ENCODE measurements at regions not wholly inside any gene's neighbourhood (a gene's known extent, or its start where the extent isn't known, plus 50 kb on each side); places are given as distances from the start of the nearest gene placed in this dataset.

- DNase-seq (no peak), ATAC-seq (no peak)
- H3K4me1 Mint-ChIP-seq, result no peaks in the 10 kb centered on the region
- no peaks in the 10 kb centered on the region for H3K9me3 ChIP-seq (ENCODE audit: control insufficient read depth, low read length, poor library complexity, severe bottlenecking)
- H3K4me3 Mint-ChIP-seq, result no peak overlapping the region
- peaks cover 37% of the 10 kb centered on the region for H3K27me3 Mint-ChIP-seq
- H3K27ac Mint-ChIP-seq, result no peak overlapping the region
- no peaks in the 10 kb centered on the region for H3K36me3 Mint-ChIP-seq (ENCODE audit: low read depth)
Measured at GRCh38 chr9:1743121-1743960, 271.8 kb upstream of the SMARCA2 start.

GRCh38 chr9:1745980-1746379 lies 269.2 kb upstream of the SMARCA2 start:
- H3K4me1 Mint-ChIP-seq, result no peaks in the 10 kb centered on the region
- ATAC-seq, result no peak

GRCh38 chr9:1747417-1747967 lies 267.7 kb upstream of the SMARCA2 start:
- ATAC-seq (no peak), DNase-seq (no peak)
- Mint-ChIP-seq H3K27me3 (peaks cover 36% of the 10 kb centered on the region), H3K27ac (no peak overlapping the region), H3K4me3 (no peak overlapping the region), H3K36me3 (ENCODE audit: low read depth) (no peaks in the 10 kb centered on the region), H3K4me1 (no peaks in the 10 kb centered on the region)
- H3K9me3 ChIP-seq (ENCODE audit: control insufficient read depth, low read length, poor library complexity, severe bottlenecking), result no peaks in the 10 kb centered on the region

More at GRCh38 chr9:1745980-1746379, 269.2 kb upstream of the SMARCA2 start:
- H3K9me3 ChIP-seq (ENCODE audit: control insufficient read depth, low read length, poor library complexity, severe bottlenecking), result no peaks in the 10 kb centered on the region
- Mint-ChIP-seq H3K27me3 (peaks cover 36% of the 10 kb centered on the region), H3K27ac (no peak overlapping the region), H3K4me3 (no peak overlapping the region), H3K36me3 (ENCODE audit: low read depth) (no peaks in the 10 kb centered on the region)
- no peak for DNase-seq

GRCh38 chr9:1748407-1748806 lies 266.7 kb upstream of the SMARCA2 start:
- Mint-ChIP-seq H3K27ac (no peak overlapping the region), H3K27me3 (peaks cover 33% of the 10 kb centered on the region), H3K4me1 (no peaks in the 10 kb centered on the region), H3K36me3 (ENCODE audit: low read depth) (no peaks in the 10 kb centered on the region), H3K4me3 (no peak overlapping the region)
- H3K9me3 ChIP-seq (ENCODE audit: control insufficient read depth, low read length, poor library complexity, severe bottlenecking), result no peaks in the 10 kb centered on the region
- DNase-seq (no peak), ATAC-seq (no peak)

GRCh38 chr9:1757186-1757585 lies 258.0 kb upstream of the SMARCA2 start:
- ATAC-seq (no peak), DNase-seq (no peak)
- Mint-ChIP-seq H3K36me3 (ENCODE audit: low read depth) (no peaks in the 10 kb centered on the region), H3K27ac (no peak overlapping the region), H3K4me1 (no peaks in the 10 kb centered on the region), H3K4me3 (no peak overlapping the region), H3K27me3 (peaks cover 7% of the 10 kb centered on the region)
- H3K9me3 ChIP-seq (ENCODE audit: control insufficient read depth, low read length, poor library complexity, severe bottlenecking), result no peaks in the 10 kb centered on the region

- Mint-ChIP-seq H3K36me3 (ENCODE audit: low read depth) (no peaks in the 10 kb centered on the region), H3K27ac (no peak overlapping the region), H3K4me1 (peaks cover 2% of the 10 kb centered on the region), H3K4me3 (no peak overlapping the region), H3K27me3 (peaks cover 11% of the 10 kb centered on the region)
- ATAC-seq (no peak), DNase-seq (no peak)
- no peaks in the 10 kb centered on the region for H3K9me3 ChIP-seq (ENCODE audit: control insufficient read depth, low read length, poor library complexity, severe bottlenecking)
Measured at GRCh38 chr9:1759009-1759408, 256.1 kb upstream of the SMARCA2 start.

- Mint-ChIP-seq H3K27me3 (peaks cover 19% of the 10 kb centered on the region), H3K27ac (no peak overlapping the region), H3K4me1 (peaks cover 2% of the 10 kb centered on the region), H3K4me3 (no peak overlapping the region), H3K36me3 (ENCODE audit: low read depth) (no peaks in the 10 kb centered on the region)
- H3K9me3 ChIP-seq (ENCODE audit: control insufficient read depth, low read length, poor library complexity, severe bottlenecking), result no peaks in the 10 kb centered on the region
- DNase-seq, result no peak
- ATAC-seq, result no peak
Measured at GRCh38 chr9:1759771-1760300, 255.3 kb upstream of the SMARCA2 start.

- Mint-ChIP-seq H3K4me1 (peaks cover 2% of the 10 kb centered on the region), H3K36me3 (ENCODE audit: low read depth) (no peaks in the 10 kb centered on the region), H3K27me3 (peaks cover 27% of the 10 kb centered on the region), H3K4me3 (no peak overlapping the region), H3K27ac (no peak overlapping the region)
- H3K9me3 ChIP-seq (ENCODE audit: control insufficient read depth, low read length, poor library complexity, severe bottlenecking), result no peaks in the 10 kb centered on the region
- DNase-seq (no peak), ATAC-seq (no peak)
Measured at GRCh38 chr9:1761807-1762206, 253.3 kb upstream of the SMARCA2 start.

- ATAC-seq (no peak), DNase-seq (no peak)
- H3K27ac Mint-ChIP-seq, result no peak overlapping the region
- H3K36me3 Mint-ChIP-seq (ENCODE audit: low read depth), result no peaks in the 10 kb centered on the region
- peaks cover 2% of the 10 kb centered on the region for H3K9me3 ChIP-seq (ENCODE audit: control insufficient read depth, low read length, poor library complexity, severe bottlenecking)
- H3K27me3 Mint-ChIP-seq, result peaks cover 48% of the 10 kb centered on the region
- H3K4me3 Mint-ChIP-seq, result no peak overlapping the region
- H3K4me1 Mint-ChIP-seq, result peaks cover 6% of the 10 kb centered on the region
Measured at GRCh38 chr9:1766042-1766441, 249.1 kb upstream of the SMARCA2 start.

GRCh38 chr9:1768561-1768960 lies 246.6 kb upstream of the SMARCA2 start:
- no peaks in the 10 kb centered on the region for H3K36me3 Mint-ChIP-seq (ENCODE audit: low read depth)
- no peak overlapping the region for H3K4me3 Mint-ChIP-seq
- H3K9me3 ChIP-seq (ENCODE audit: control insufficient read depth, low read length, poor library complexity, severe bottlenecking), result peaks cover 4% of the 10 kb centered on the region
- no peak for ATAC-seq
- H3K27ac Mint-ChIP-seq, result no peak overlapping the region
- DNase-seq, result no peak
- H3K27me3 Mint-ChIP-seq, result peaks cover 36% of the 10 kb centered on the region
- H3K4me1 Mint-ChIP-seq, result peaks cover 5% of the 10 kb centered on the region

- ATAC-seq, result no peak
- peaks cover 4% of the 10 kb centered on the region for H3K9me3 ChIP-seq (ENCODE audit: control insufficient read depth, low read length, poor library complexity, severe bottlenecking)
- no peak overlapping the region for H3K4me3 Mint-ChIP-seq
- H3K36me3 Mint-ChIP-seq (ENCODE audit: low read depth), result no peaks in the 10 kb centered on the region
- H3K4me1 Mint-ChIP-seq, result peaks cover 5% of the 10 kb centered on the region
- H3K27me3 Mint-ChIP-seq, result peaks cover 33% of the 10 kb centered on the region
- no peak overlapping the region for H3K27ac Mint-ChIP-seq
- no peak for DNase-seq
Measured at GRCh38 chr9:1771094-1771789, 243.9 kb upstream of the SMARCA2 start.

- Mint-ChIP-seq H3K4me3 (no peak overlapping the region), H3K4me1 (no peaks in the 10 kb centered on the region), H3K27ac (no peak overlapping the region), H3K27me3 (peaks cover 8% of the 10 kb centered on the region), H3K36me3 (ENCODE audit: low read depth) (no peaks in the 10 kb centered on the region)
- H3K9me3 ChIP-seq (ENCODE audit: control insufficient read depth, low read length, poor library complexity, severe bottlenecking), result peaks cover 4% of the 10 kb centered on the region
- DNase-seq (no peak), ATAC-seq (no peak)
Measured at GRCh38 chr9:1775230-1775629, 239.9 kb upstream of the SMARCA2 start.

GRCh38 chr9:1776668-1777067 lies 238.5 kb upstream of the SMARCA2 start:
- no peak for ATAC-seq
- no peak for DNase-seq
- H3K36me3 Mint-ChIP-seq (ENCODE audit: low read depth), result no peaks in the 10 kb centered on the region
- H3K27me3 Mint-ChIP-seq, result peaks cover 8% of the 10 kb centered on the region
- no peak overlapping the region for H3K4me3 Mint-ChIP-seq
- H3K27ac Mint-ChIP-seq, result no peak overlapping the region
- H3K9me3 ChIP-seq (ENCODE audit: control insufficient read depth, low read length, poor library complexity, severe bottlenecking), result no peaks in the 10 kb centered on the region
- no peaks in the 10 kb centered on the region for H3K4me1 Mint-ChIP-seq
